Ishikawa (cell line): ENCODE measurements at regions not wholly inside any gene's neighbourhood (a gene's known extent, or its start where the extent isn't known, plus 50 kb on each side); places are given as distances from the start of the nearest gene placed in this dataset.
A peak's percentile ranks its signal among the peaks of the same experiment; 100 is the strongest.

Source experiments
- CEBPB ChIP-seq: IDR thresholded peaks from 2 replicates; pipeline ENCODE4 v1.6.1; 2012
- CREB1 ChIP-seq: IDR thresholded peaks from 2 replicates; pipeline ENCODE4 v1.6.1; 2012; ENCODE audit warnings: low read depth
- EGR1 ChIP-seq: IDR thresholded peaks from 2 replicates; pipeline ENCODE4 v1.6.1; 2012
- EP300 ChIP-seq: IDR thresholded peaks from 2 replicates; pipeline ENCODE4 v1.6.1; 2012; ENCODE audit warnings: borderline replicate concordance
- FOXM1 ChIP-seq: IDR thresholded peaks from 2 replicates; pipeline ENCODE4 v1.6.1; 2012; ENCODE audit warnings: low read depth, borderline replicate concordance
- NFIC ChIP-seq: IDR thresholded peaks from 2 replicates; pipeline ENCODE4 v1.6.1; 2012
- RAD21 ChIP-seq: IDR thresholded peaks from 2 replicates; pipeline ENCODE4 v1.6.1; 2012; ENCODE audit warnings: low read depth
- TAF1 ChIP-seq: IDR thresholded peaks from 2 replicates; pipeline ENCODE4 v1.6.1; 2012; ENCODE audit warnings: low read depth, mild to moderate bottlenecking
- TCF12 ChIP-seq: IDR thresholded peaks from 2 replicates; pipeline ENCODE4 v1.6.1; 2012; ENCODE audit warnings: low read depth
- TEAD4 ChIP-seq: IDR thresholded peaks from 2 replicates; pipeline ENCODE4 v1.6.1; 2012
- YY1 ChIP-seq: IDR thresholded peaks from 2 replicates; pipeline ENCODE4 v1.6.1; 2012; ENCODE audit warnings: low read depth
- ZBTB7A ChIP-seq: IDR thresholded peaks from 2 replicates; pipeline ENCODE4 v1.6.1; 2012; ENCODE audit warnings: low read depth
- TF ChIP-seq, protein P1 (sequence below): IDR thresholded peaks from 2 replicates; pipeline ENCODE4 v1.6.1; 2012
- TF ChIP-seq, protein P2 (sequence below): IDR thresholded peaks from 2 replicates; pipeline ENCODE4 v1.6.1; 2012
- TF ChIP-seq, protein P3 (sequence below): IDR thresholded peaks from 2 replicates; pipeline ENCODE4 v1.6.1; 2012; ENCODE audit warnings: low read depth, mild to moderate bottlenecking

DNA sequence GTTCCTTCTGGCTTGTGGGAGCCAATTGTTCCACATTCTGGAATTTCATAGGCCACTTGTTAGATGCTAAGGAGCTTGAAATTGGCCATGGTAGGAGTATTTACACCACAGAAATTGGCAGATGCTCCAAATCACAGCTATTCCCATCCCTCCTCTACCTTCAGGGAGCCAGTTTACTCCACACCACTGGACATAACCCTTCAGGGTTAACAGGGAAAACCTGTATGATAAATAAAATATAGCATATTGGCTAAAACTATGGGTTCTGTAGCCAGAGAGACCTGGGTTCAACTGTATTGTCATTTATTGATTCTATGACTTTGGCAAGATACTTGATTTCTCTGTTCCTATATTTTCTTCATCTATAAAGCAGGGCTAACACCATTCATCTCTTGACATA is 384.2 kb upstream of the PROK2 start:
- no peak for TF ChIP-seq ZBTB7A
- TF ChIP-seq CREB1 = no peak
- TF ChIP-seq, protein P1, sequence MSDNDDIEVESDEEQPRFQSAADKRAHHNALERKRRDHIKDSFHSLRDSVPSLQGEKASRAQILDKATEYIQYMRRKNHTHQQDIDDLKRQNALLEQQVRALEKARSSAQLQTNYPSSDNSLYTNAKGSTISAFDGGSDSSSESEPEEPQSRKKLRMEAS = no peak
- TF ChIP-seq TEAD4 = no peak
- TF ChIP-seq CEBPB = no peak
- TF ChIP-seq RAD21 = no peak

DNA sequence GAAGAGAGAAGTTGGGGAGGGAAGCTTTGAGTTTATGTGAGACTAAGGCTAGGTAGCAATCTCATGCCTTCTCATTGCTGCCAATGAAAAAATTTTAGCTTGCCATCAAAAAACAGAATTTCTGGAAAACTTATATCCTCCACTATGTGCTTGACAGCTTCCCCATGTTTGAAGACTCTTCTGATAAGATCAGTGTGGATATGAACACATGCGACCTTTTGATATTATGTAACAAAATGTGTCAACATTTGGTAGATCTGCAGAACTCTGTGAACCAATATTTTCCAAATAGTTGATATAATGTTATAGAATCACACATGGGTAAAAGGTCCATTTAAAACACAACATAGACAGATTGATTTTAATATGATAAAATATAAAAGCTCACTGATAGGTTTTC is 380.9 kb upstream of the PROK2 start:
- TF ChIP-seq, protein P2, sequence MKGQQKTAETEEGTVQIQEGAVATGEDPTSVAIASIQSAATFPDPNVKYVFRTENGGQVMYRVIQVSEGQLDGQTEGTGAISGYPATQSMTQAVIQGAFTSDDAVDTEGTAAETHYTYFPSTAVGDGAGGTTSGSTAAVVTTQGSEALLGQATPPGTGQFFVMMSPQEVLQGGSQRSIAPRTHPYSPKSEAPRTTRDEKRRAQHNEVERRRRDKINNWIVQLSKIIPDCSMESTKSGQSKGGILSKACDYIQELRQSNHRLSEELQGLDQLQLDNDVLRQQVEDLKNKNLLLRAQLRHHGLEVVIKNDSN = no peak
- TF ChIP-seq CEBPB = no peak
- TF ChIP-seq CREB1 = no peak
- TF ChIP-seq, protein P1 = no peak
- TF ChIP-seq YY1 = no peak

DNA sequence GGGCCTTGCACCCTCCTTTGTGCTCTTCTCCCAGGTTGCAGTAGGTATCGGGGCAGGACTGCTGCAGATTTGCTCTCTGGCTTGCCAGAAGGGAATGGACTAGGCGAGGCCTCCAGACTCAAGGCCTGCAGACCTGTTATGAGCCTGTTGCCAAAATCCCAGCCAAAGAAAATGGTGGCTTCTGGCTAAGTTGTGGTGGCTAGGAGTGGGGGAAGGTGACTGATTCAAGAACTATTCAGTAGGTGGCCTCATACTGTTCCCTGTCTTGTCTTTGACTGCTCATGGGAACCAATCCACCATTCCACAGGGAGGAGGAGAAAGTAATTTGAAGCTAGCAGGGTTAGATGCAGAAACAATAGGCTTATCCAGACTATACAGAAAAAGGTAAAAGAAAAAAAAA is 380.4 kb upstream of the PROK2 start:
- TF ChIP-seq, protein P3, sequence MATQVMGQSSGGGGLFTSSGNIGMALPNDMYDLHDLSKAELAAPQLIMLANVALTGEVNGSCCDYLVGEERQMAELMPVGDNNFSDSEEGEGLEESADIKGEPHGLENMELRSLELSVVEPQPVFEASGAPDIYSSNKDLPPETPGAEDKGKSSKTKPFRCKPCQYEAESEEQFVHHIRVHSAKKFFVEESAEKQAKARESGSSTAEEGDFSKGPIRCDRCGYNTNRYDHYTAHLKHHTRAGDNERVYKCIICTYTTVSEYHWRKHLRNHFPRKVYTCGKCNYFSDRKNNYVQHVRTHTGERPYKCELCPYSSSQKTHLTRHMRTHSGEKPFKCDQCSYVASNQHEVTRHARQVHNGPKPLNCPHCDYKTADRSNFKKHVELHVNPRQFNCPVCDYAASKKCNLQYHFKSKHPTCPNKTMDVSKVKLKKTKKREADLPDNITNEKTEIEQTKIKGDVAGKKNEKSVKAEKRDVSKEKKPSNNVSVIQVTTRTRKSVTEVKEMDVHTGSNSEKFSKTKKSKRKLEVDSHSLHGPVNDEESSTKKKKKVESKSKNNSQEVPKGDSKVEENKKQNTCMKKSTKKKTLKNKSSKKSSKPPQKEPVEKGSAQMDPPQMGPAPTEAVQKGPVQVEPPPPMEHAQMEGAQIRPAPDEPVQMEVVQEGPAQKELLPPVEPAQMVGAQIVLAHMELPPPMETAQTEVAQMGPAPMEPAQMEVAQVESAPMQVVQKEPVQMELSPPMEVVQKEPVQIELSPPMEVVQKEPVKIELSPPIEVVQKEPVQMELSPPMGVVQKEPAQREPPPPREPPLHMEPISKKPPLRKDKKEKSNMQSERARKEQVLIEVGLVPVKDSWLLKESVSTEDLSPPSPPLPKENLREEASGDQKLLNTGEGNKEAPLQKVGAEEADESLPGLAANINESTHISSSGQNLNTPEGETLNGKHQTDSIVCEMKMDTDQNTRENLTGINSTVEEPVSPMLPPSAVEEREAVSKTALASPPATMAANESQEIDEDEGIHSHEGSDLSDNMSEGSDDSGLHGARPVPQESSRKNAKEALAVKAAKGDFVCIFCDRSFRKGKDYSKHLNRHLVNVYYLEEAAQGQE = no peak
- TF ChIP-seq TEAD4 (no peak), CREB1 (no peak), YY1 (0 out of 2 replicates have a peak, but pooled peaks have one; percentile 30), ZBTB7A (no peak)
- TF ChIP-seq, protein P2 = no peak

DNA sequence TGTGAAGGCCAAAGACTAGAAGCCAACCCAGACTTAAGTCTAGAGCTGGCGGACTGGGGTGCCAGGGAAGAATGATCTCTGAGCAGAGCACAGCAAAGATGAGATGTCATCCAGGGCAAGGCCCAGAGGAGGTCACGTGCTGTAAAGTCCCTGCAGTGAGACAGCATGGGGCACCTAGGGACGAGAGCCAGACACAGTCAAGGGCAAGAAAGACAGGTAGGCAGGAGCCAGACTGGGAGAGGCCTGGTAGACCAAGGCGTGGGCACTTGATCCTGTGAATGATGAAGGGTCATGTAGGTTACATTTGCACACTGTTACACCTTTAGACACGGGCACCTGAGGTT is 379.7 kb upstream of the PROK2 start:
- TF ChIP-seq NFIC = no peak
- TF ChIP-seq ZBTB7A = no peak
- TF ChIP-seq TAF1 = no peak
- TF ChIP-seq, protein P2 = no peak
- TF ChIP-seq FOXM1 = no peak
- no peak for TF ChIP-seq EP300
- no peak for TF ChIP-seq TCF12
- TF ChIP-seq CREB1 = no peak
- TF ChIP-seq YY1 = no peak
- TF ChIP-seq CEBPB = no peak
- no peak for TF ChIP-seq TEAD4
- TF ChIP-seq EGR1 = no peak
- TF ChIP-seq, protein P3 = no peak
- TF ChIP-seq RAD21 = no peak
- TF ChIP-seq, protein P1 = no peak

DNA sequence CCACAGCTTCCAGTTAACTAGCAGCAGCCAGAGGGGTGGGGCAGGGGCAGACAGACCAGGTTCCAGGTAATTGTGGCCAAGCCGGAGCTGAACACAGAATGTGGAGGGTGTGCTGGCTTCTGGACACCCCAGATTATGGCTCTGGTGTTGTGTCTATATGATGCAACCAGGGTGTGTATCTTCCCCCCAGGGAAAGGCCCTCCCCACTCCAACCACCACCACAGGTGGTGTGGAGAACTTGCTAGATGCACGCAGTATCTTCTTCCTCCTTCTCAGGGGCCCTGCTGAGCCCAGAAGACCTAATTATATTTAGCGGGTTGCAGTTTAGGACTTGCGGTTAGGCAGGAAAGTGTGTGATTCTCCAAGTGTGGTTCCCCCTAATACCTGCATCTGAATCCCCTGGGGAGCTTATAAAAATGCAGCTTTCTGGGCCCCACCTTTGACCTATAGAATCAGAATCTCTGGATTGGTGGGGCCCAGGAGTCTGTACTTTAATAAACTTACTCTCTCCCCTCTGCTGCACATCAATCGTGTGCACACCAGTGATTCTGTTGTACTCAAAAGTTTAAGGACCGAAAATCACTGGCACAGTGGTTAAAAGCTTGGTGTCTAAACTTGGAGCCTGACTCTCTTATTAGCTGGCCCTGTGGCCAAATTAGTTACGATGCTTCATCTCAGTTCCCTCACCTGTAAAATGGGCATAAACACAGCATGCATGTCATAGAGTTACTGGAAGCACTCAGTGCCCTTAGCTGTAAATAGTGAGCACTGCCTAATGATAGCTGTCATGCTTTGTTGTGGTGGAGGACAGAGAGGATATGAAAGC is 379.1 kb upstream of the PROK2 start:
- TF ChIP-seq YY1 = no peak
- TF ChIP-seq CREB1 = no peak
- TF ChIP-seq TEAD4 = no peak
- no peak for TF ChIP-seq TCF12
- no peak for TF ChIP-seq EP300
- TF ChIP-seq, protein P2 = no peak
- TF ChIP-seq, protein P3 = no peak
- no peak for TF ChIP-seq CEBPB
- TF ChIP-seq EGR1 = no peak
- TF ChIP-seq ZBTB7A = no peak
- no peak for TF ChIP-seq FOXM1
- no peak for TF ChIP-seq RAD21
- TF ChIP-seq, protein P1 = no peak
- no peak for TF ChIP-seq NFIC
- no peak for TF ChIP-seq TAF1
